ENCODE measurements at regions not wholly inside any gene's neighbourhood (a gene's known extent, or its start where the extent isn't known, plus 50 kb on each side); places are given as distances from the start of the nearest gene placed in this dataset.

DNA sequence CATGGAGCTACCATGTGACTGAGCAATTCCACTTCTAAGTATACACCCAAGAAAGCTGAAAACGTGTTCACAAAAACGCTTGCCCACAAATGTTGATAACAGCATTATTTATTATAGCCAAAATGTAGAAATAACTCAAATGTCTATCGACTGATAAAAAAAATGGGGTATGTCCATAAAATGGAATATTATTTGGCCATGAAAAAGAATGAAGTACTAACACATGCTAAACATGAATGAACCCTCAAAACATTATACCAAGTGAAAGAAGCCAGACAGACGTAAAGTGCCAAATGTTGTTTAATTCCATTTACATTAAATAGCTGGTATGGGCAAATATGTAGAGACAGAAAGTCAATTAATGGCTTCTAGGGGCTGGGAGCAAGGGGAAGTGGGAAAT, 184.9 kb upstream of the IRX2 start:
- DNase-seq, result no peak

GRCh38 chr5:2929779-2930178, 178.3 kb upstream of the IRX2 start:
- no peak for DNase-seq

GRCh38 chr5:2921651-2922050, 170.2 kb upstream of the IRX2 start:
- no peak for DNase-seq

DNA sequence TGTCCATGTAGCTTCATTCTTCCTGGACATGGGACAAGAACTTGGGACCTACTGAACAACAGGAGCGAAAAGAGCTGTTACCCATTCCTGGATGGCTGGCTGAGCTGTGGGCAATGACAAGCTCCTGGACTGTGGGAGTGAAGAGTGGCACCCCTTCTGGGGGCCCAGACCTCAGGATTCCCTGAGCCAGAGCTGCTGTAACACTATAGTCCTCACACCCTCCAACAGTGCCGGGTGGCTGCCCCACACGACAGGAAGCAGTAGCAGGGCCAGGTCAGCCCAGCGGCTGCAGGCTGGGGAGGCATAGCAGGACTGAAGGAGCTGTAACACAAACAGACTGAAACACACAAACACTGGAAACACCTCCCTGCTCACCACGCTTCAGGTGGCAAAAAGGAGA, 169.7 kb upstream of the IRX2 start:
- DNase-seq, result no peak

DNA sequence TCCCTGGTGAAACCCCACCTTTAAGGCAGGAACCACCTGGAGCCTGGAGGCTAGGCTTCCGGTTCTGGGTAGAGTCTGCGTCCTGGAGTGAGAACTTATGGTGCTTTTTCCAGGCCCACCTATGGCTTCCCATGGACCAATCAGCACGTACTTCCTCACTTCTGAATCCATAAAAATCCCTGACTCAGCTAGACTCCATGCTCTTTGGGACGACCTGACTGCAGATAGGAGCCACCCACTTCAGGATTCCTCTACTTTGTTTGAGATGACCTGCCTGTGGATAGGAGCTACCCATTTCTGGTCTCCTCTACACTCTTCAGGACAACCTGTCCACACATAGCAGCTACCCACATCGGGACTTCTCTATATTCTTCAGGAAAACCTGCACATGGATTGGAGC, 168.8 kb upstream of the IRX2 start:
- no peak for DNase-seq

- DNase-seq, result no peak
Measured at GRCh38 chr5:2919310-2920018, 168.0 kb upstream of the IRX2 start.

- DNase-seq, result no peak
Measured at GRCh38 chr5:2917524-2917923, 166.0 kb upstream of the IRX2 start.

GRCh38 chr5:2917093-2917492, 165.6 kb upstream of the IRX2 start:
- no peak for DNase-seq

DNA sequence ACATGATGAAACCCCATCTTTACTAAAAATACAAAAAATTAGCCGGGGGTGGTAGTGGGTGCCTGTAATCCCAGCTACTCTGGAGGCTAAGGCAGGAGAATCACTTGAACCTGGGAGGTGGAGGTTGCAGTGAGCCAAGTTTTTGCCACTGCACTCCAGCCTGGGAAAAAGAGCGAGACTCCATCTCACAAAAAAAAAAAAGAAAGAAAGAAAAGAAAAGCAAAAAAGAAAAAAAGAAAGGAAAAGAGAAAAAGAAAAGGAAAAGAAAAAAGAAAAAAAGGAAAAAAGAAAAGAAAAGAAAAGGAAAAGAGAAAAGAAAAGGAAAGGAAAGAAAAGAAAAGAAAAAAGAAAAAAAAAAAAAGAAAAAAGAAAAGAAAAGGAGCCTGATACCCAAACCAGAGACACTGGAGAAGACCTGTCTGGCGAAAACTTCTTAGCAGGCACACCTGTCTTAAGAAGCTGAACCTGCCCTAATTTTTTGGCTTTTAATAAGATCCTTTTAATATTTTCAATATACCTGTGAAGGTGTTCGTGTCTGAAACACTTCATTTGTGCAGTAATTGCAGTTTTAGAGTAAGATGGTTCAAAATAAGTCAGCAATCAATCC, 164.7 kb upstream of the IRX2 start:
- DNase-seq, result no peak

GRCh38 chr5:2914981-2915484, 163.6 kb upstream of the IRX2 start:
- no peak for DNase-seq

DNA sequence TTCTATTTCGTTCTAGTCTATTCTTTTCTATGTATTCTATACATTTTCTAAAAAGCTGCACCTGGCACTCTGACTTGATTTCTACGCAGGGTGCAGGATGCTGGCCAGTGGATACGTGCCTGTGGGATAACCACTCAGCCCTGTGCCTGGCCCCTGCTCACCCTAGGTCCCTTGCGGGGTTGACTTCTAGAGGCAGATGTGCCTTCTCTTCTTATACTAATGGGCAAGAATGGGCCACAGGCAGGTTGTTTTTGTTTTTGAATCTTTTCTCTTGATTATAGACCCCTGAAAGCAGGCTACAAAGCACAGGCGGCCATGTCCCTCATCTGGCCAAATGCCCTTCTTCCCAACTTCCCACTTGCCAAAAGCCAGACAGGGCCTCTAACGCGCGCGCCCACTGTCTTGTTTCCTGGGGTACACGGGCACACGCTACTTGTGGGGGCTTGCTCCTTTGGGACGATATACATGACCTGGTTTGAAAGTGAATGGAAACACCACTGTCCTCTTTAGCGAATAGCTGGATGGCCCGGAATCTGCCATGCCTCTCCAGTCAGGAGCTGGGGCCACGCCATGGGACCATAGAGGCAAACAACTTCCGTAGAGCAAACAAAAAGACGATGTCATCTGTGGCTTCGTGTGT, 162.7 kb upstream of the IRX2 start:
- DNase-seq, result no peak

- DNase-seq, result no peak
Measured at GRCh38 chr5:2913281-2913680, 161.8 kb upstream of the IRX2 start.

- no peak for DNase-seq
Measured at GRCh38 chr5:2912741-2913140, 161.3 kb upstream of the IRX2 start.

- no peak for DNase-seq
Measured at GRCh38 chr5:2910401-2911175, 159.1 kb upstream of the IRX2 start.

- no peak for DNase-seq
Measured at GRCh38 chr5:2909035-2909434, 157.6 kb upstream of the IRX2 start.

- DNase-seq, result no peak
Measured at GRCh38 chr5:2908086-2908485, 156.6 kb upstream of the IRX2 start.

GRCh38 chr5:2906302-2907090, 155.0 kb upstream of the IRX2 start:
- no peak for DNase-seq

DNA sequence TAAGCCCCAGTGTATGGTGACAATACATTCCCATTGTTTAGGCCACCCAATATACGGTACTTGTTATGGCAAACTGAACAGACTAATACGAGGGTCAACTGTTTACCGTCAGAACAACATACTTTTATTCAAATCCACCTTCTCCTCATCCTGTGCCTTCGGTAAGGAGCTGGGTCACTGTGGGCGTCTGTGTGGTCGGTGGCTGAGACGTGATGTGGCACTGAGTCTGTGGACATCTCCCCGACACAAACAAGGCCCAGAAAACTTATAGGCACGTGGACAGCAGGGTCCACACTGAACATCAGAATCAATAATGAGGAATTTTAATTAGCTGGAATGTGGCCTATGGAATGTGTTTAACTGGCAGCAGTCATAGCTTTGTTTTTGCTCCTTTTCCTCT, 154.3 kb upstream of the IRX2 start:
- no peak for DNase-seq

- no peak for DNase-seq
Measured at GRCh38 chr5:2904956-2905355, 153.5 kb upstream of the IRX2 start.

GRCh38 chr5:2904399-2904798, 152.9 kb upstream of the IRX2 start:
- no peak for DNase-seq

- DNase-seq, result no peak
Measured at GRCh38 chr5:2903451-2904395, 152.2 kb upstream of the IRX2 start.
